ENCODE measurements at regions not wholly inside any gene's neighbourhood (a gene's known extent, or its start where the extent isn't known, plus 50 kb on each side); places are given as distances from the start of the nearest gene placed in this dataset.

- no peak for DNase-seq (ENCODE audit: low read depth)
These were observed 151.6 kb upstream of the PRSS58 start for GRCh38 chr7:142409471-142409870.

GRCh38 chr7:142408794-142409193 is 150.9 kb upstream of the PRSS58 start:
- DNase-seq (ENCODE audit: low read depth): no peak

- DNase-seq (ENCODE audit: low read depth): no peak
These were observed 150.2 kb upstream of the PRSS58 start for GRCh38 chr7:142407939-142408570.

- DNase-seq (ENCODE audit: low read depth): no peak
These were observed 147.4 kb upstream of the PRSS58 start for GRCh38 chr7:142405122-142405765.

- DNase-seq (ENCODE audit: low read depth): no peak
These were observed 144.1 kb upstream of the PRSS58 start for GRCh38 chr7:142401951-142402350.

GRCh38 chr7:142400042-142400533 is 142.2 kb upstream of the PRSS58 start:
- no peak for DNase-seq (ENCODE audit: low read depth)

GRCh38 chr7:142391191-142391992 is 133.5 kb upstream of the PRSS58 start:
- DNase-seq (ENCODE audit: low read depth): peak; percentile 26

- DNase-seq (ENCODE audit: low read depth): no peak
These were observed 131.7 kb upstream of the PRSS58 start for GRCh38 chr7:142389544-142389943.

GRCh38 chr7:142385491-142386340 is 127.9 kb upstream of the PRSS58 start:
- DNase-seq (ENCODE audit: low read depth): peak; percentile 28

- DNase-seq (ENCODE audit: low read depth): peak; percentile 28
These were observed 126.7 kb upstream of the PRSS58 start for GRCh38 chr7:142384493-142384922.

GRCh38 chr7:142383841-142384492 is 126.1 kb upstream of the PRSS58 start:
- DNase-seq (ENCODE audit: low read depth): no peak

GRCh38 chr7:142381727-142382390 is 124.0 kb upstream of the PRSS58 start:
- DNase-seq (ENCODE audit: low read depth): no peak

- no peak for DNase-seq (ENCODE audit: low read depth)
These were observed 122.2 kb upstream of the PRSS58 start for GRCh38 chr7:142380069-142380468.

GRCh38 chr7:142379201-142379885 is 121.5 kb upstream of the PRSS58 start:
- DNase-seq (ENCODE audit: low read depth): no peak

- DNase-seq (ENCODE audit: low read depth): no peak
These were observed 119.7 kb upstream of the PRSS58 start for GRCh38 chr7:142377567-142377966.

GRCh38 chr7:142376356-142376997 is 118.6 kb upstream of the PRSS58 start:
- no peak for DNase-seq (ENCODE audit: low read depth)

GRCh38 chr7:142375710-142376313 is 118.0 kb upstream of the PRSS58 start:
- no peak for DNase-seq (ENCODE audit: low read depth)

GRCh38 chr7:142372727-142373126 is 114.9 kb upstream of the PRSS58 start:
- no peak for DNase-seq (ENCODE audit: low read depth)

Data from activated T-cell treated with anti-CD3 and anti-CD28 coated beads for 24 hours (primary cell).